GM12878 (cell line): ENCODE measurements at regions not wholly inside any gene's neighbourhood (a gene's known extent, or its start where the extent isn't known, plus 50 kb on each side); places are given as distances from the start of the nearest gene placed in this dataset.

ENCODE experiments used
- BACH1 ChIP-seq: fragments of 450-650 bp; IDR thresholded peaks from 2 replicates; pipeline ENCODE4 v1.6.1; 2017; ENCODE audit warnings: mild to moderate bottlenecking, borderline replicate concordance
- CTCF ChIP-seq, 3 experiments: IDR thresholded peaks in 2 of 3; conservative IDR thresholded peaks in 1 of 3; 2 replicates each; pipeline ENCODE4 v1.5.1; 2011; ENCODE audit warnings: low read depth in 3 of 3, low read length in 3 of 3, mild to moderate bottlenecking in 3 of 3, control low read depth in 2 of 3, moderate library complexity in 2 of 3, inconsistent platforms in 1 of 3, mixed read lengths in 1 of 3; ENCODE audit not compliant: control insufficient read depth in 2 of 3, insufficient read depth in 1 of 3; ENCODE audit errors: extremely low read depth in 1 of 3
- ELK1 ChIP-seq: IDR thresholded peaks from 2 replicates; pipeline ENCODE4 v1.6.1; 2012; ENCODE audit warnings: low read depth, low read length, improper control_type of control experiment
- IKZF2 ChIP-seq, 2 experiments: fragments of 450-650 bp; IDR thresholded peaks; 2 replicates each; pipeline ENCODE4 v1.6.1; 2017; ENCODE audit warnings: mild to moderate bottlenecking in 2 of 2, moderate library complexity in 2 of 2
- IRF5 ChIP-seq: fragments of 450-650 bp; IDR thresholded peaks from 2 replicates; pipeline ENCODE4 v1.6.1; 2017; ENCODE audit warnings: borderline replicate concordance
- NFXL1 ChIP-seq: fragments of 450-650 bp; IDR thresholded peaks from 2 replicates; pipeline ENCODE4 v1.6.1; 2017; ENCODE audit warnings: antibody characterized with exemption, mild to moderate bottlenecking, borderline replicate concordance
- NR2C1 ChIP-seq: fragments of 450-650 bp; IDR thresholded peaks from 2 replicates; pipeline ENCODE4 v1.6.1; 2017; ENCODE audit warnings: antibody characterized with exemption, mild to moderate bottlenecking, moderate library complexity
- RAD21 ChIP-seq: IDR thresholded peaks from 2 replicates; pipeline ENCODE4 v1.6.1; 2011; ENCODE audit warnings: mild to moderate bottlenecking, low read depth, low read length, moderate library complexity; ENCODE audit not compliant: insufficient read depth
- ZBTB40 ChIP-seq: fragments of 450-650 bp; IDR thresholded peaks from 2 replicates; pipeline ENCODE4 v1.6.1; 2016; ENCODE audit warnings: mild to moderate bottlenecking, moderate library complexity, borderline replicate concordance
- ZZZ3 ChIP-seq: IDR thresholded peaks from 2 replicates; pipeline ENCODE4 v1.6.1; 2011; ENCODE audit warnings: low read depth; ENCODE audit not compliant: control insufficient read depth, insufficient read length

GRCh38 chr21:35852820-35853219 is 207.5 kb downstream of the SETD4 start:
- TF ChIP-seq NFXL1 (no peak), BACH1 (no peak), ELK1 (no peak), CTCF (IDR thresholded peaks at IDR 0.05 in 2 of 3, conservative IDR thresholded peaks at IDR 0.05 in 1 of 3; ENCODE audit: control insufficient read depth in 2 of 3, extremely low read depth in 1 of 3, insufficient read depth in 1 of 3, low read depth in 3 of 3, low read length in 3 of 3) (no peak), ZBTB40 (no peak), RAD21 (no peak), ZZZ3 (no peak), IKZF2 (IDR thresholded peaks at IDR 0.05) (no peak), IRF5 (no peak), NR2C1 (no peak)
